Hepatocyte (in vitro differentiated cells): ENCODE measurements at regions not wholly inside any gene's neighbourhood (a gene's known extent, or its start where the extent isn't known, plus 50 kb on each side); places are given as distances from the start of the nearest gene placed in this dataset.
A peak's percentile ranks its signal among the peaks of the same experiment; 100 is the strongest.

Experiments
- DNase-seq: peaks from one replicate; pipeline ENCODE4 v3.0.0-alpha.2; 2016; ENCODE audit warnings: low spot score
- H2AFZ ChIP-seq: fragments of 200-600 bp; sonication (generic); 2 replicates; pipeline ENCODE4 v1.6.0; 2016; ENCODE audit warnings: antibody characterized with exemption, mild to moderate bottlenecking
- H3K27ac ChIP-seq: fragments of 200-600 bp; sonication (generic); 2 replicates; pipeline ENCODE4 v1.5.1; 2016; ENCODE audit warnings: mild to moderate bottlenecking
- H3K27me3 ChIP-seq: fragments of 200-600 bp; sonication (generic); 2 replicates; pipeline ENCODE4 v1.6.1; 2016
- H3K36me3 ChIP-seq: fragments of 200-600 bp; sonication (generic); replicated peaks from 2 replicates; pipeline ENCODE4 v1.5.1; 2016; ENCODE audit warnings: low read depth; ENCODE audit not compliant: insufficient read depth
- H3K4me1 ChIP-seq: fragments of 200-600 bp; sonication (generic); 2 replicates; pipeline ENCODE4 v1.5.1; 2016; ENCODE audit warnings: mild to moderate bottlenecking, moderate library complexity; ENCODE audit not compliant: insufficient read depth
- H3K4me2 ChIP-seq: fragments of 200-600 bp; sonication (generic); 2 replicates; pipeline ENCODE4 v1.6.0; 2016
- H3K4me3 ChIP-seq: fragments of 200-600 bp; sonication (generic); 2 replicates; pipeline ENCODE4 v1.5.1; 2016; ENCODE audit warnings: mild to moderate bottlenecking
- H3K79me2 ChIP-seq: fragments of 200-600 bp; sonication (generic); 2 replicates; pipeline ENCODE4 v1.6.0; 2017; ENCODE audit warnings: mild to moderate bottlenecking
- H3K9me2 ChIP-seq: fragments of 200-600 bp; sonication (generic); replicated peaks from 2 replicates; pipeline ENCODE4 v1.6.0; 2017; ENCODE audit warnings: mild to moderate bottlenecking; ENCODE audit not compliant: insufficient read depth
- H3K9me3 ChIP-seq: fragments of 200-600 bp; sonication (generic); 2 replicates; pipeline ENCODE4 v1.5.1; 2016; ENCODE audit warnings: low read depth, mild to moderate bottlenecking
- H4K20me1 ChIP-seq: fragments of 200-600 bp; sonication (generic); 2 replicates; pipeline ENCODE4 v1.6.0; 2016; ENCODE audit warnings: mild to moderate bottlenecking; ENCODE audit not compliant: insufficient read depth, poor library complexity, severe bottlenecking
- CTCF ChIP-seq: fragments of 200-600 bp; sonication (generic); IDR thresholded peaks from 2 replicates; pipeline ENCODE4 v1.5.1; 2016; ENCODE audit warnings: antibody characterized with exemption, mild to moderate bottlenecking; ENCODE audit not compliant: poor library complexity
- EZH2 ChIP-seq: fragments of 200-600 bp; sonication (generic); IDR thresholded peaks from 2 replicates; pipeline ENCODE4 v1.6.1; 2016; ENCODE audit warnings: antibody characterized with exemption, mild to moderate bottlenecking, borderline replicate concordance
- EZH2phosphoT487 ChIP-seq: fragments of 200-600 bp; sonication (generic); IDR thresholded peaks from one replicate; pipeline ENCODE4 v1.6.1; 2018; ENCODE audit warnings: antibody characterized with exemption, mild to moderate bottlenecking, low read depth, moderate library complexity; ENCODE audit not compliant: unreplicated experiment, severe bottlenecking
- WGBS: methylation state at CpG from one replicate; pipeline ENCODE4 v1.1.6; 2016; ENCODE audit warnings: low lambda C conversion rate; ENCODE audit errors: missing lambda C conversion rate; 5-methylcytosine and 5-hydroxymethylcytosine counted together

- no peak for DNase-seq
- Histone ChIP-seq H3K27ac (no peak overlapping the region), H3K36me3 (no peaks in the 10 kb centered on the region), H3K4me3 (no peak overlapping the region), H3K4me1 (no peaks in the 10 kb centered on the region), H3K27me3 (no peaks in the 10 kb centered on the region), H3K9me3 (no peaks in the 10 kb centered on the region), H3K4me2 (no peak overlapping the region), H2AFZ (no peak overlapping the region), H4K20me1 (no peaks in the 10 kb centered on the region), H3K9me2 (no peaks in the 10 kb centered on the region), H3K79me2 (no peaks in the 10 kb centered on the region)
- 15% methylated on average over 1 of the region's 1 CpG for WGBS
- TF ChIP-seq EZH2phosphoT487, result no peak
- TF ChIP-seq EZH2, result no peak
- peak; percentile 61 for TF ChIP-seq CTCF
Observed at GRCh38 chr3:75001330-75001729, 386.9 kb upstream of the CNTN3 start.

DNA sequence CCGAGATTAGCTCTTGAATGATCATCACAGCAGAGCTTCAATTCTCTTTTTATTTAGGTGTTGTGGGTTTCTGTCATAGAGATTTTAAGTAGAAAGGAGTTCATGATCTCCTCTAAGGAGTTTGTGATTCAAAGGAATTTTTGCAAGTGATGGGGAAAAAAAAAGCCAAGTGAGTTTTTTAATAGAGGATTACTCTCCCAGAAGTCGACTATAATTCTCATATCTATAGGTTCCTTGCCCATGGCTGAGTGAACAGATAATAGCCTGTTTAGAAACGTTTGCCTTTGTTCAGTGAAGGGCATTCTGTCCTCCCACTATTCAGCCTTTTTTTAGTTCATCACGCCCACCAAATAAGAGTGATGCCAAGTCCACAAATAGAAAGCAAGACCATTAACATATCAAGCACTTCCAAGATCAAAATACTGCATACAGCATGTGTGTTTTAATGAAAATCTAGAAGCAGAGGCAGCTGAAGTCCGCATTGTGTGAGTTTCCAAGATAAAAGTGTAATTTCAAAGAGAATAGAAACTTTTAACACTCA, 398.4 kb upstream of the CNTN3 start:
- no peaks in the 10 kb centered on the region for H3K9me3 ChIP-seq
- no peak overlapping the region for H2AFZ ChIP-seq
- no peaks in the 10 kb centered on the region for H3K4me1 ChIP-seq
- no peaks in the 10 kb centered on the region for H3K79me2 ChIP-seq
- H3K9me2 ChIP-seq, result no peaks in the 10 kb centered on the region
- H3K4me3 ChIP-seq, result no peak overlapping the region
- no peaks in the 10 kb centered on the region for H3K36me3 ChIP-seq
- H3K27me3 ChIP-seq, result no peaks in the 10 kb centered on the region
- H3K27ac ChIP-seq, result no peak overlapping the region
- H3K4me2 ChIP-seq, result no peak overlapping the region
- no peaks in the 10 kb centered on the region for H4K20me1 ChIP-seq
- DNase-seq, result no peak
- WGBS, result 62% methylated on average over 5 of the region's 5 CpGs
- TF ChIP-seq EZH2 (no peak), CTCF (no peak), EZH2phosphoT487 (no peak)

- Histone ChIP-seq H3K4me1 (no peaks in the 10 kb centered on the region), H3K27ac (no peak overlapping the region), H3K27me3 (no peaks in the 10 kb centered on the region), H3K4me2 (no peak overlapping the region), H4K20me1 (no peaks in the 10 kb centered on the region), H3K36me3 (no peaks in the 10 kb centered on the region), H3K9me2 (no peaks in the 10 kb centered on the region), H3K9me3 (no peaks in the 10 kb centered on the region), H3K79me2 (no peaks in the 10 kb centered on the region), H2AFZ (no peak overlapping the region), H3K4me3 (no peak overlapping the region)
- no peak for DNase-seq
- TF ChIP-seq CTCF, result no peak
- no peak for TF ChIP-seq EZH2
- TF ChIP-seq EZH2phosphoT487, result no peak
- WGBS, result 85% methylated on average over 1 of the region's 1 CpG
Observed at GRCh38 chr3:75014008-75014407, 399.5 kb upstream of the CNTN3 start.

GRCh38 chr3:75015280-75015679, 400.8 kb upstream of the CNTN3 start:
- 72% methylated on average over 2 of the region's 2 CpGs for WGBS
- no peaks in the 10 kb centered on the region for H3K9me3 ChIP-seq
- H3K36me3 ChIP-seq, result no peaks in the 10 kb centered on the region
- H3K9me2 ChIP-seq, result no peaks in the 10 kb centered on the region
- H3K79me2 ChIP-seq, result no peaks in the 10 kb centered on the region
- H3K4me3 ChIP-seq, result no peak overlapping the region
- no peaks in the 10 kb centered on the region for H3K27me3 ChIP-seq
- no peak overlapping the region for H2AFZ ChIP-seq
- no peaks in the 10 kb centered on the region for H4K20me1 ChIP-seq
- no peak for DNase-seq
- H3K4me2 ChIP-seq, result no peak overlapping the region
- H3K4me1 ChIP-seq, result no peaks in the 10 kb centered on the region
- no peak overlapping the region for H3K27ac ChIP-seq
- no peak for TF ChIP-seq EZH2
- no peak for TF ChIP-seq CTCF
- no peak for TF ChIP-seq EZH2phosphoT487
